ENCODE measurements at regions not wholly inside any gene's neighbourhood (a gene's known extent, or its start where the extent isn't known, plus 50 kb on each side); places are given as distances from the start of the nearest gene placed in this dataset.

DNA sequence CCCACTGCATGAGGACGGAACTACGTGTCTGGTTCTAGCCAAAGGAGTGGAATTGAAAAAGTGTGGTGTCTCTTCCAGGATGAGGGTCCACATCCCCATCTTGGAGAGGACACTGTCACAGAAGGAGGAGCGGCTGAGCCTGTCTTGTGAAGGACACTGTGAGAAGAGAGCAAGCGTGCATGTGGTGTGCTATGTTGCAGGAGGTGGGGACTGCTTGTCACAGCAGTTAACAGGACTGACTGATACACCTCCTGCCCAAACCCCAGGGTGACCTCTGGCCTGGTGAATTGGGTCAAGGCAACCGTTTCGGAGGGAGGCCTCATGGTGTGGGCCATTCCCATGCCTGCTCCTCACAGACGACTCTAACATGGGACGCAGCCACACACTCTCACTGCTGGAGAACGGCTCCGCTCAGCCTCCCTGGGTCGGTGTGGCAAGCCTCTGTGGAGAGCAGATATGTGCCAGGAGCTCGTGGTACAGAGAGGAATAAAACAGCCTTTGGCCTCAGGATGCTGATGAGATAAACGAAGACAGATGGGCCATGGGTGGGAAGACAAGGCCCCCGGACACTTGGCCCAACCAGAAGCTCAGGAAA is 56.4 kb upstream of the RBFOX3 start:
- no peak for TF ChIP-seq CTCF (IDR thresholded peaks at IDR 0.05)
- no peak for TF ChIP-seq POLR2AphosphoS5 (IDR thresholded peaks at IDR 0.05)
- no peak for TF ChIP-seq POLR2A (IDR thresholded peaks at IDR 0.05)

Data from transverse colon (tissue), 4 donors.